ENCODE measurements at regions not wholly inside any gene's neighbourhood (a gene's known extent, or its start where the extent isn't known, plus 50 kb on each side); places are given as distances from the start of the nearest gene placed in this dataset.

GRCh38 chr11:95367726-95368125, 136.7 kb upstream of the SESN3 start:
- H3K9ac ChIP-seq (replicated peaks; ENCODE audit: extremely low read depth, insufficient read depth, low read length), result no peak overlapping the region
- H3K4me1 ChIP-seq (ENCODE audit: control insufficient read depth, extremely low read depth, insufficient read depth, low read length), result no peaks in the 10 kb centered on the region
- no peak for DNase-seq (ENCODE audit: low read depth, low spot score)
- no peaks in the 10 kb centered on the region for H3K36me3 ChIP-seq (ENCODE audit: control insufficient read depth in 2 of 2, extremely low read depth in 1 of 2, insufficient read depth in 2 of 2, low read length in 2 of 2)
- no peak overlapping the region for H2AFZ ChIP-seq (ENCODE audit: low read depth, low read length)
- CTCF ChIA-PET, result no interaction called here
- FAIRE-seq, result no peak
- dilution Hi-C loops (cut with MboI; ENCODE audit: extremely low pct_ligation_motif_present, low sequenced_read_pairs) (no loop called here), intact Hi-C loops (cut with micrococcal nuclease) (loop anchor here (10.0 kb wide), 2 partner anchors 213 to 337 kb away; no protein-coding TSS in a partner anchor)
- no peak overlapping the region for H3K27ac ChIP-seq (ENCODE audit: insufficient read depth, low read depth, low read length)
- H3K4me3 ChIP-seq (replicated peaks in 1 of 3; ENCODE audit: insufficient read depth in 1 of 3, low read depth in 1 of 3, low read length in 3 of 3), result no peak overlapping the region
- H4K20me1 ChIP-seq (replicated peaks; ENCODE audit: control insufficient read depth, extremely low read depth, insufficient read depth, low read length), result no peaks in the 10 kb centered on the region
- no peaks in the 10 kb centered on the region for H3K9me1 ChIP-seq (replicated peaks; ENCODE audit: control insufficient read depth, extremely low read depth, insufficient read depth, low read length)
- no peaks in the 10 kb centered on the region for H3K9me3 ChIP-seq (replicated peaks; ENCODE audit: control insufficient read depth, insufficient read depth, low read length)
- no peak for TF ChIP-seq GATA2 (IDR thresholded peaks at IDR 0.05; ENCODE audit: insufficient read depth, insufficient read length, low read depth, low read length)
- TF ChIP-seq EZH2 (IDR thresholded peaks at IDR 0.05; ENCODE audit: borderline replicate concordance, low read depth, low read length, severe bottlenecking), result no peak
- TF ChIP-seq JUN (IDR thresholded peaks at IDR 0.05; ENCODE audit: borderline replicate concordance, insufficient read depth, insufficient read length, low read depth), result no peak
- TF ChIP-seq, protein P1, sequence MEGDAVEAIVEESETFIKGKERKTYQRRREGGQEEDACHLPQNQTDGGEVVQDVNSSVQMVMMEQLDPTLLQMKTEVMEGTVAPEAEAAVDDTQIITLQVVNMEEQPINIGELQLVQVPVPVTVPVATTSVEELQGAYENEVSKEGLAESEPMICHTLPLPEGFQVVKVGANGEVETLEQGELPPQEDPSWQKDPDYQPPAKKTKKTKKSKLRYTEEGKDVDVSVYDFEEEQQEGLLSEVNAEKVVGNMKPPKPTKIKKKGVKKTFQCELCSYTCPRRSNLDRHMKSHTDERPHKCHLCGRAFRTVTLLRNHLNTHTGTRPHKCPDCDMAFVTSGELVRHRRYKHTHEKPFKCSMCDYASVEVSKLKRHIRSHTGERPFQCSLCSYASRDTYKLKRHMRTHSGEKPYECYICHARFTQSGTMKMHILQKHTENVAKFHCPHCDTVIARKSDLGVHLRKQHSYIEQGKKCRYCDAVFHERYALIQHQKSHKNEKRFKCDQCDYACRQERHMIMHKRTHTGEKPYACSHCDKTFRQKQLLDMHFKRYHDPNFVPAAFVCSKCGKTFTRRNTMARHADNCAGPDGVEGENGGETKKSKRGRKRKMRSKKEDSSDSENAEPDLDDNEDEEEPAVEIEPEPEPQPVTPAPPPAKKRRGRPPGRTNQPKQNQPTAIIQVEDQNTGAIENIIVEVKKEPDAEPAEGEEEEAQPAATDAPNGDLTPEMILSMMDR (IDR thresholded peaks at IDR 0.05; ENCODE audit: extremely low read depth in 1 of 2, insufficient read depth in 1 of 2, low read depth in 1 of 2, low read length in 2 of 2), result no peak
- no peak for TF ChIP-seq MYC (IDR thresholded peaks at IDR 0.05; ENCODE audit: low read depth, low read length)
- TF ChIP-seq POLR2A (IDR thresholded peaks at IDR 0.05; ENCODE audit: low read depth, low read length), result no peak
- TF ChIP-seq POLR2AphosphoS5 (IDR thresholded peaks at IDR 0.05; ENCODE audit: insufficient read depth, low read depth, low read length), result no peak
- BruUV-seq (replicated peaks), result no TSS peak
- H3K4me2 ChIP-seq (ENCODE audit: insufficient read depth, low read length), result no peak overlapping the region
- H3K79me2 ChIP-seq (ENCODE audit: control insufficient read depth, insufficient read depth, low read length), result no peaks in the 10 kb centered on the region
- POLR2A ChIA-PET, result no interaction called here
- H3K27me3 ChIP-seq (ENCODE audit: control insufficient read depth in 2 of 2, insufficient read depth in 2 of 2, low read length in 2 of 2), result no peaks in the 10 kb centered on the region

GRCh38 chr11:95365348-95365747, 134.3 kb upstream of the SESN3 start:
- POLR2A ChIA-PET, result no interaction called here
- H3K79me2 ChIP-seq (ENCODE audit: control insufficient read depth, insufficient read depth, low read length), result no peaks in the 10 kb centered on the region
- no peaks in the 10 kb centered on the region for H3K9me1 ChIP-seq (replicated peaks; ENCODE audit: control insufficient read depth, extremely low read depth, insufficient read depth, low read length)
- FAIRE-seq (no peak), DNase-seq (ENCODE audit: low read depth, low spot score) (no peak)
- no peak overlapping the region for H3K4me2 ChIP-seq (ENCODE audit: insufficient read depth, low read length)
- no peak overlapping the region for H2AFZ ChIP-seq (ENCODE audit: low read depth, low read length)
- H3K9me3 ChIP-seq (replicated peaks; ENCODE audit: control insufficient read depth, insufficient read depth, low read length), result no peaks in the 10 kb centered on the region
- no peaks in the 10 kb centered on the region for H3K4me1 ChIP-seq (ENCODE audit: control insufficient read depth, extremely low read depth, insufficient read depth, low read length)
- no TSS peak for BruUV-seq (replicated peaks)
- H3K27me3 ChIP-seq (ENCODE audit: control insufficient read depth in 2 of 2, insufficient read depth in 2 of 2, low read length in 2 of 2), result no peaks in the 10 kb centered on the region
- no peak overlapping the region for H3K4me3 ChIP-seq (replicated peaks in 1 of 3; ENCODE audit: insufficient read depth in 1 of 3, low read depth in 1 of 3, low read length in 3 of 3)
- dilution Hi-C loops (cut with MboI; ENCODE audit: extremely low pct_ligation_motif_present, low sequenced_read_pairs) (no loop called here), intact Hi-C loops (cut with micrococcal nuclease) (loop anchor here (10.0 kb wide), 2 partner anchors 211 to 339 kb away; no protein-coding TSS in a partner anchor)
- CTCF ChIA-PET, result no interaction called here
- no peak overlapping the region for H3K9ac ChIP-seq (replicated peaks; ENCODE audit: extremely low read depth, insufficient read depth, low read length)
- H3K36me3 ChIP-seq (ENCODE audit: control insufficient read depth in 2 of 2, extremely low read depth in 1 of 2, insufficient read depth in 2 of 2, low read length in 2 of 2), result no peaks in the 10 kb centered on the region
- TF ChIP-seq FOS (IDR thresholded peaks at IDR 0.05; ENCODE audit: borderline replicate concordance, insufficient read depth, low read length), result no peak
- TF ChIP-seq GATA2 (IDR thresholded peaks at IDR 0.05; ENCODE audit: insufficient read depth, insufficient read length, low read depth, low read length), result no peak
- no peak for TF ChIP-seq MAX (IDR thresholded peaks at IDR 0.05; ENCODE audit: insufficient read depth, insufficient read length)
- no peak for TF ChIP-seq EZH2 (IDR thresholded peaks at IDR 0.05; ENCODE audit: borderline replicate concordance, low read depth, low read length, severe bottlenecking)
- TF ChIP-seq, protein P1 (IDR thresholded peaks at IDR 0.05; ENCODE audit: extremely low read depth in 1 of 2, insufficient read depth in 1 of 2, low read depth in 1 of 2, low read length in 2 of 2), result no peak
- no peak for TF ChIP-seq MYC (IDR thresholded peaks at IDR 0.05; ENCODE audit: low read depth, low read length)
- no peak for TF ChIP-seq POLR2A (IDR thresholded peaks at IDR 0.05; ENCODE audit: low read depth, low read length)
- TF ChIP-seq JUN (IDR thresholded peaks at IDR 0.05; ENCODE audit: borderline replicate concordance, insufficient read depth, insufficient read length, low read depth), result no peak
- TF ChIP-seq POLR2AphosphoS5 (IDR thresholded peaks at IDR 0.05; ENCODE audit: insufficient read depth, low read depth, low read length), result no peak
- H4K20me1 ChIP-seq (replicated peaks; ENCODE audit: control insufficient read depth, extremely low read depth, insufficient read depth, low read length), result no peaks in the 10 kb centered on the region
- no peak overlapping the region for H3K27ac ChIP-seq (ENCODE audit: insufficient read depth, low read depth, low read length)

Measured in endothelial cell of umbilical vein (primary cell).